ENCODE measurements at regions not wholly inside any gene's neighbourhood (a gene's known extent, or its start where the extent isn't known, plus 50 kb on each side); places are given as distances from the start of the nearest gene placed in this dataset.
A peak's percentile ranks its signal among the peaks of the same experiment; 100 is the strongest.

DNA sequence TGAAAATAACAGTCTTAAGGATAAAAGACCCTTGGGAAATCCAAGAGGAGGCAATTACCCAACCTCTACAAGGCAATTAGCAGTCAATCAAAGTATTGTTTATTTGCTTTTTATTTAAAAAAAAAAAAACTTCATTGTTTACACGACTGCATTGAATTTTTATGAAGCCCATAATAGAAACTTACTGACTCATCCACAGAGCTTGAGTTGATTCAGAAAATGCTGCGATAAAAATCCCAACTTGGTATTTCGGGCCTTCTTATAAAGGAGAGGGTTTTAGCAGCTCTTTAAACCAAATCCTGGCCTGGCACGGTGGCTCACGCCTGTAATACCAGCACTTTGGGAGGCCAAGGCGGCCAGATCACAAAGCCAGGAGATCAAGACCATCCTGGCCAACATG is 69.2 kb upstream of the PALS2 start:
- H3K9me3 ChIP-seq (ENCODE audit: low read depth), result no peaks in the 10 kb centered on the region
- H3K36me3 ChIP-seq (replicated peaks; ENCODE audit: insufficient read depth, low read depth), result no peaks in the 10 kb centered on the region
- no peak overlapping the region for H3K4me3 ChIP-seq
- no peaks in the 10 kb centered on the region for H3K79me2 ChIP-seq
- no peaks in the 10 kb centered on the region for H3K27me3 ChIP-seq
- WGBS (ENCODE audit: low lambda C conversion rate, missing lambda C conversion rate), result 60% methylated on average over 6 of the region's 6 CpGs
- H2AFZ ChIP-seq, result no peak overlapping the region
- TF ChIP-seq EZH2 (IDR thresholded peaks at IDR 0.05; ENCODE audit: borderline replicate concordance) (no peak), EZH2phosphoT487 (IDR thresholded peaks at IDR 0.05; ENCODE audit: low read depth, severe bottlenecking, unreplicated experiment) (no peak)
- TF ChIP-seq, protein P1, sequence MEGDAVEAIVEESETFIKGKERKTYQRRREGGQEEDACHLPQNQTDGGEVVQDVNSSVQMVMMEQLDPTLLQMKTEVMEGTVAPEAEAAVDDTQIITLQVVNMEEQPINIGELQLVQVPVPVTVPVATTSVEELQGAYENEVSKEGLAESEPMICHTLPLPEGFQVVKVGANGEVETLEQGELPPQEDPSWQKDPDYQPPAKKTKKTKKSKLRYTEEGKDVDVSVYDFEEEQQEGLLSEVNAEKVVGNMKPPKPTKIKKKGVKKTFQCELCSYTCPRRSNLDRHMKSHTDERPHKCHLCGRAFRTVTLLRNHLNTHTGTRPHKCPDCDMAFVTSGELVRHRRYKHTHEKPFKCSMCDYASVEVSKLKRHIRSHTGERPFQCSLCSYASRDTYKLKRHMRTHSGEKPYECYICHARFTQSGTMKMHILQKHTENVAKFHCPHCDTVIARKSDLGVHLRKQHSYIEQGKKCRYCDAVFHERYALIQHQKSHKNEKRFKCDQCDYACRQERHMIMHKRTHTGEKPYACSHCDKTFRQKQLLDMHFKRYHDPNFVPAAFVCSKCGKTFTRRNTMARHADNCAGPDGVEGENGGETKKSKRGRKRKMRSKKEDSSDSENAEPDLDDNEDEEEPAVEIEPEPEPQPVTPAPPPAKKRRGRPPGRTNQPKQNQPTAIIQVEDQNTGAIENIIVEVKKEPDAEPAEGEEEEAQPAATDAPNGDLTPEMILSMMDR (IDR thresholded peaks at IDR 0.05; ENCODE audit: poor library complexity), result no peak
- H4K20me1 ChIP-seq (ENCODE audit: insufficient read depth, poor library complexity, severe bottlenecking), result no peaks in the 10 kb centered on the region
- no peak overlapping the region for H3K27ac ChIP-seq
- H3K9me2 ChIP-seq (replicated peaks; ENCODE audit: insufficient read depth), result no peaks in the 10 kb centered on the region
- no peak overlapping the region for H3K4me2 ChIP-seq
- DNase-seq (ENCODE audit: low spot score), result no peak
- H3K4me1 ChIP-seq (ENCODE audit: insufficient read depth), result peaks cover 11% of the 10 kb centered on the region

GRCh38 chr7:24504836-24505235 is 68.4 kb upstream of the PALS2 start:
- Histone ChIP-seq H3K79me2 (no peaks in the 10 kb centered on the region), H3K4me2 (no peak overlapping the region), H3K27ac (no peak overlapping the region), H3K4me1 (ENCODE audit: insufficient read depth) (peaks cover 11% of the 10 kb centered on the region), H3K9me3 (ENCODE audit: low read depth) (no peaks in the 10 kb centered on the region), H3K4me3 (no peak overlapping the region), H3K36me3 (replicated peaks; ENCODE audit: insufficient read depth, low read depth) (no peaks in the 10 kb centered on the region), H2AFZ (no peak overlapping the region), H4K20me1 (ENCODE audit: insufficient read depth, poor library complexity, severe bottlenecking) (no peaks in the 10 kb centered on the region), H3K9me2 (replicated peaks; ENCODE audit: insufficient read depth) (no peaks in the 10 kb centered on the region), H3K27me3 (no peaks in the 10 kb centered on the region)
- WGBS (ENCODE audit: low lambda C conversion rate, missing lambda C conversion rate), result 67% methylated on average over 2 of the region's 2 CpGs
- DNase-seq (ENCODE audit: low spot score), result no peak
- no peak for TF ChIP-seq EZH2 (IDR thresholded peaks at IDR 0.05; ENCODE audit: borderline replicate concordance)
- TF ChIP-seq, protein P1 (IDR thresholded peaks at IDR 0.05; ENCODE audit: poor library complexity), result no peak
- TF ChIP-seq EZH2phosphoT487 (IDR thresholded peaks at IDR 0.05; ENCODE audit: low read depth, severe bottlenecking, unreplicated experiment), result no peak

GRCh38 chr7:24505968-24506367 is 67.3 kb upstream of the PALS2 start:
- Histone ChIP-seq H4K20me1 (ENCODE audit: insufficient read depth, poor library complexity, severe bottlenecking) (no peaks in the 10 kb centered on the region), H3K27me3 (no peaks in the 10 kb centered on the region), H3K27ac (no peak overlapping the region), H2AFZ (no peak overlapping the region), H3K36me3 (replicated peaks; ENCODE audit: insufficient read depth, low read depth) (no peaks in the 10 kb centered on the region), H3K9me3 (ENCODE audit: low read depth) (no peaks in the 10 kb centered on the region), H3K9me2 (replicated peaks; ENCODE audit: insufficient read depth) (no peaks in the 10 kb centered on the region), H3K4me1 (ENCODE audit: insufficient read depth) (peaks cover 11% of the 10 kb centered on the region), H3K4me2 (no peak overlapping the region), H3K79me2 (no peaks in the 10 kb centered on the region), H3K4me3 (no peak overlapping the region)
- 78% methylated on average over 1 of the region's 1 CpG for WGBS (ENCODE audit: low lambda C conversion rate, missing lambda C conversion rate)
- TF ChIP-seq EZH2phosphoT487 (IDR thresholded peaks at IDR 0.05; ENCODE audit: low read depth, severe bottlenecking, unreplicated experiment) (no peak), EZH2 (IDR thresholded peaks at IDR 0.05; ENCODE audit: borderline replicate concordance) (no peak)
- TF ChIP-seq, protein P1 (IDR thresholded peaks at IDR 0.05; ENCODE audit: poor library complexity), result no peak
- no peak for DNase-seq (ENCODE audit: low spot score)

DNA sequence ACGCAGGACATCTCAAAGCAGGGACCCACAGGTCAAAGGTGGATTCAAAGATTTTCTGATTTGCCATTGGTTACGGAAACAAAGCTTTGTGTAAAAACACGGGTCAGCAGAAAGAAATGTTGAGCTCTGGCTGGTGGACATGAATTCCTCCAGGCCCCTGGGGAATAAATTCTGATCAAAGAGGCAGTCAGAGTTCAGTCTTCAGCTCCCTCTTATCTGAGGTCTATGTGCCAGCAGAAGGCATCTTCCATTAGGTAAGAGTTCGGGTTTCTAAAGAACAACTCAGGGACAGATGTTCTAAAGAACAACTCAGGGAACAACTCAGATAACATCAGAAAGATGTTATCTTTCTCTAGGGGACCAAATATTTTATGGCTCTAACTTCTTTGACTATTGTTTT is 64.9 kb upstream of the PALS2 start:
- H3K36me3 ChIP-seq (replicated peaks; ENCODE audit: insufficient read depth, low read depth), result no peaks in the 10 kb centered on the region
- H3K27ac ChIP-seq, result peak overlapping the region; percentile 30
- H3K9me2 ChIP-seq (replicated peaks; ENCODE audit: insufficient read depth), result no peaks in the 10 kb centered on the region
- H2AFZ ChIP-seq, result no peak overlapping the region
- TF ChIP-seq EZH2phosphoT487 (IDR thresholded peaks at IDR 0.05; ENCODE audit: low read depth, severe bottlenecking, unreplicated experiment) (no peak), EZH2 (IDR thresholded peaks at IDR 0.05; ENCODE audit: borderline replicate concordance) (no peak)
- TF ChIP-seq, protein P1 (IDR thresholded peaks at IDR 0.05; ENCODE audit: poor library complexity), result no peak
- H3K9me3 ChIP-seq (ENCODE audit: low read depth), result no peaks in the 10 kb centered on the region
- peak overlapping the region; percentile 8 for H3K4me2 ChIP-seq
- H3K4me1 ChIP-seq (ENCODE audit: insufficient read depth), result peaks cover 10% of the 10 kb centered on the region
- no peaks in the 10 kb centered on the region for H3K79me2 ChIP-seq
- H3K27me3 ChIP-seq, result no peaks in the 10 kb centered on the region
- no peaks in the 10 kb centered on the region for H4K20me1 ChIP-seq (ENCODE audit: insufficient read depth, poor library complexity, severe bottlenecking)
- peak; percentile 17 for DNase-seq (ENCODE audit: low spot score)
- H3K4me3 ChIP-seq, result no peak overlapping the region
- 46% methylated on average over 4 of the region's 4 CpGs for WGBS (ENCODE audit: low lambda C conversion rate, missing lambda C conversion rate)

Measured in hepatocyte (in vitro differentiated cells).